HepG2 (cell line): ENCODE measurements at regions not wholly inside any gene's neighbourhood (a gene's known extent, or its start where the extent isn't known, plus 50 kb on each side); places are given as distances from the start of the nearest gene placed in this dataset.

ENCODE experiments used
- BRD4 ChIP-seq: sonication (generic); formaldehyde crosslinking; IDR thresholded peaks from 2 replicates; pipeline ENCODE4 v1.4.0; 2020; ENCODE audit warnings: missing genetic modification reagents
- CTCF ChIP-seq: sonication (generic); formaldehyde crosslinking; IDR thresholded peaks from 2 replicates; pipeline ENCODE4 v1.5.0; 2020; ENCODE audit warnings: mild to moderate bottlenecking, missing genetic modification reagents, moderate library complexity
- IKZF5 ChIP-seq: IDR thresholded peaks from 2 replicates; pipeline ENCODE4 v1.6.1; 2018; ENCODE audit warnings: missing genetic modification reagents, mild to moderate bottlenecking, missing compliant biosample characterization
- IRF9 ChIP-seq: sonication (generic); formaldehyde crosslinking; IDR thresholded peaks from 2 replicates; pipeline ENCODE4 v1.8.0; 2022; ENCODE audit warnings: missing genetic modification reagents, mild to moderate bottlenecking, borderline replicate concordance
- MAFK ChIP-seq, 2 experiments: IDR thresholded peaks in 1 of 2; conservative IDR thresholded peaks in 1 of 2; 2 replicates each; pipeline ENCODE4 v1.6.1; 2011; ENCODE audit warnings: improper control_type of control experiment in 2 of 2, low read length in 2 of 2
- RAD21 ChIP-seq: fragments of 450-650 bp; formaldehyde crosslinking; IDR thresholded peaks from 2 replicates; pipeline ENCODE4 v1.5.0; 2020; ENCODE audit warnings: mild to moderate bottlenecking
- SMC3 ChIP-seq: IDR thresholded peaks from 2 replicates; pipeline ENCODE4 v1.6.1; 2011; ENCODE audit warnings: low read length, improper control_type of control experiment
- ZBTB3 ChIP-seq: sonication (generic); formaldehyde crosslinking; IDR thresholded peaks from 2 replicates; pipeline ENCODE4 v1.4.0; 2020; ENCODE audit warnings: low read depth, mild to moderate bottlenecking, moderate library complexity, missing genetic modification reagents, borderline replicate concordance
- ZNF713 ChIP-seq: sonication (generic); formaldehyde crosslinking; IDR thresholded peaks from 2 replicates; pipeline ENCODE4 v1.4.0; 2020; ENCODE audit warnings: mild to moderate bottlenecking, missing genetic modification reagents
- ZNF75D ChIP-seq: sonication (generic); formaldehyde crosslinking; IDR thresholded peaks from 2 replicates; pipeline ENCODE4 v1.8.1; 2023; ENCODE audit warnings: missing genetic modification reagents, mild to moderate bottlenecking, borderline replicate concordance
- ZNF816 ChIP-seq: sonication (generic); formaldehyde crosslinking; IDR thresholded peaks from 2 replicates; pipeline ENCODE4 v1.8.0; 2022; ENCODE audit warnings: missing genetic modification reagents, mild to moderate bottlenecking, borderline replicate concordance

- no peak for TF ChIP-seq BRD4
- TF ChIP-seq RAD21 (CRISPR knock-in tag), result no peak
- TF ChIP-seq ZNF816 (CRISPR knock-in tag), result no peak
- TF ChIP-seq IKZF5 (CRISPR knock-in tag), result no peak
- no peak for TF ChIP-seq ZBTB3 (CRISPR knock-in tag)
- TF ChIP-seq CTCF (CRISPR knock-in tag), result no peak
- TF ChIP-seq ZNF75D (CRISPR knock-in tag), result no peak
- no peak for TF ChIP-seq SMC3
- TF ChIP-seq ZNF713 (CRISPR knock-in tag), result no peak
- no peak for TF ChIP-seq IRF9 (CRISPR knock-in tag)
- TF ChIP-seq MAFK (conservative IDR thresholded peaks at IDR 0.05 in 1 of 2, IDR thresholded peaks at IDR 0.05 in 1 of 2; ENCODE audit: low read length in 2 of 2), result no peak
Measured at GRCh38 chr20:17108896-17109295, 117.9 kb upstream of the PCSK2 start.
